Astrocyte of the spinal cord (primary cell): ENCODE measurements at regions not wholly inside any gene's neighbourhood (a gene's known extent, or its start where the extent isn't known, plus 50 kb on each side); places are given as distances from the start of the nearest gene placed in this dataset.

ENCODE experiments used
- DNase-seq: peaks from one replicate; pipeline ENCODE4 v3.0.0; 2011; ENCODE audit warnings: low read depth, low spot score
- H3K4me3 ChIP-seq: 2 replicates; pipeline ENCODE4 v1.5.1; 2011; ENCODE audit warnings: low read depth, mild to moderate bottlenecking, low read length, moderate library complexity
- in situ Hi-C: cut with HindIII; loops from 2 replicates; pipeline ENCODE4 v1.10.0; 2017; ENCODE audit warnings: low sequenced_read_pairs
- TF ChIP-seq, protein P1 (sequence below): IDR thresholded peaks from 2 replicates; pipeline ENCODE4 v1.5.1; 2012; ENCODE audit warnings: low read depth, mild to moderate bottlenecking, low read length, inconsistent platforms

DNA sequence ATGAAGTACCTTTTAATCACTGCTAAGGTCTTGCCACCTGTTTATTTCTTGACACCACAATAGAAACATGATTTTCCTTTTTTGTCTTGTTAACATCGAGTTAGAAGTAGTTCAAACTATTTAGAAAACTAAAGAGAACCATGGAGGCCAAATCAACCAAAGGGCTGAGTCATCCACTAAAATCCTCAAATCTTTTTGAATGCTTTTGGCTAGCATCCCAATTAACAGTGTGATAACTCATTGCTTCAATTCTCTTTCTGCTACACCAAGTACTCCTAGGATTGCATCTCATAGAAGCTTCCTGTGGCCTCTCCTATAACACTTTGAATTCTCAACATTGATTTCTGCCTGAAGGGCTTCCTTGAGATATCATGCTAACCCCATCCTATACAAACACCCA is 159.9 kb upstream of the MMADHC start:
- TF ChIP-seq, protein P1, sequence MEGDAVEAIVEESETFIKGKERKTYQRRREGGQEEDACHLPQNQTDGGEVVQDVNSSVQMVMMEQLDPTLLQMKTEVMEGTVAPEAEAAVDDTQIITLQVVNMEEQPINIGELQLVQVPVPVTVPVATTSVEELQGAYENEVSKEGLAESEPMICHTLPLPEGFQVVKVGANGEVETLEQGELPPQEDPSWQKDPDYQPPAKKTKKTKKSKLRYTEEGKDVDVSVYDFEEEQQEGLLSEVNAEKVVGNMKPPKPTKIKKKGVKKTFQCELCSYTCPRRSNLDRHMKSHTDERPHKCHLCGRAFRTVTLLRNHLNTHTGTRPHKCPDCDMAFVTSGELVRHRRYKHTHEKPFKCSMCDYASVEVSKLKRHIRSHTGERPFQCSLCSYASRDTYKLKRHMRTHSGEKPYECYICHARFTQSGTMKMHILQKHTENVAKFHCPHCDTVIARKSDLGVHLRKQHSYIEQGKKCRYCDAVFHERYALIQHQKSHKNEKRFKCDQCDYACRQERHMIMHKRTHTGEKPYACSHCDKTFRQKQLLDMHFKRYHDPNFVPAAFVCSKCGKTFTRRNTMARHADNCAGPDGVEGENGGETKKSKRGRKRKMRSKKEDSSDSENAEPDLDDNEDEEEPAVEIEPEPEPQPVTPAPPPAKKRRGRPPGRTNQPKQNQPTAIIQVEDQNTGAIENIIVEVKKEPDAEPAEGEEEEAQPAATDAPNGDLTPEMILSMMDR: no peak
- no peak overlapping the region for H3K4me3 ChIP-seq
- DNase-seq: peak; percentile 59
- in situ Hi-C loops: no loop called here

DNA sequence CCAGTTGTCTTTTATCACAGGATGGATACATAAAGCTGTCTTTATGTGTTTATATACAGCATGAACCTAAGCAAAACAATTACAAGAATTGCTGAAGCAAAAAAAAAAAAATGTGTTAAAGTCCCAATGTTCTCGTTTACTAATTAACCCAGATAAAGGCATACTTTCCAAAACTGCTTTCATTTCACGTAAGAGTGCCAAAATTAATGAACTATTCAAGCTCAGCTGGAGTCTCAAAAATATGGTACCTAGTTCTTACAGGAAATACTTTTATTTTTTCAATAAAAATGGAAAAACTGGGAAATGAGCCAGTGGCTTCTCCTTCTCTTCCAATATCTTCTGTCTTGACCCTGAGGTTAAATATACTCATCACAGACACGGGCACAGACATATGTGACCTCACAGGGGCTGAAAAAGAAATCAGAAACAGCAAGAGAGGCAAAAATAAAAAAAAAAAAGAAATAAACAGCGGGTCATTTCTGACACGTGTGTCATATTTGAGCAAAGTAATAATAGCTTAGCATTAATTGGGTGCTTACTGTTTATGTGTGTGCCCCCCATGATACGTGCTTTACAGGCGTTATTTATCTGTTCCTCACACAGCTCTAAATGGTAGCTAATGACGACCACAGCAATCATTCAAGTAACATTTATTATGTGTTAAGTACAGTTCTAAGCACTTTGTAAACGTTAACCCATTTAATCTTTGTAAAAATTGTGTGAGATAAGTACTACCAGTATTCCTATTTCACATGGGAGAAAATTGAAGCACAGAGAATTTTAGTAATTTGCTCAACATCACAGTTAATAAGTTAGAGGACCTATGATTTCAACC is 158.0 kb upstream of the MMADHC start:
- H3K4me3 ChIP-seq: no peak overlapping the region
- no peak for DNase-seq
- TF ChIP-seq, protein P1: no peak
- in situ Hi-C loops: no loop called here

- TF ChIP-seq, protein P1: no peak
- peak; percentile 53 for DNase-seq
- no peak overlapping the region for H3K4me3 ChIP-seq
- in situ Hi-C loops: no loop called here
Observed at GRCh38 chr2:149744865-149745264, 157.3 kb upstream of the MMADHC start.

DNA sequence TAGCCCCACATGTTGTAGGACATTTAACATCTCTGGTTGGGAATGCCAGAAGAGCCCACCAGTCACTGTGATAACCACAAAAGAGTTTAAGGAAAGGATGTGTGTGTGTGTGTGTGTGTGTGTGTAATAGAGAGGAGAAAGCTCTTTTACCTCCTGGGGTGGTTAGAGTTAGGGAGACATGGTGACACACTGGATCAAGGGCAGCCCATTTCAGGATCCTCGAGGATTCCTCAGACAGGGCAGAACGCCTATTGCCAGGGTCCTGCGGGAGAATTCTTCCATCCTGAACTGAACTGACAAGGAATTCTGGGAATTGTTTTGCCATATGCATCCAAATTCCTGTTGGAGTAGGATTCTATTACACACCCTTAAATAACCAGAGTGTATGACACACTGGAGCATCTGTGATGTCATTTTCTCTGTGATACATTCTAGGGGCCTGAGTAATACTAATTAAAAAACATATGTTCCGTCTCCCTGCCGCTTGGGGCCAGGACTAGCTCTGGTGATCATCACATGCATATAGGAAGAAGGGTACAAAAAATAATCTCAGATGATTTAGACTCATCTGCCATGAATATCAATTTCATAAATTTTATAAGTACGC is 156.4 kb upstream of the MMADHC start:
- DNase-seq: peak; percentile 89
- in situ Hi-C loops: no loop called here
- no peak overlapping the region for H3K4me3 ChIP-seq
- TF ChIP-seq, protein P1: no peak

DNA sequence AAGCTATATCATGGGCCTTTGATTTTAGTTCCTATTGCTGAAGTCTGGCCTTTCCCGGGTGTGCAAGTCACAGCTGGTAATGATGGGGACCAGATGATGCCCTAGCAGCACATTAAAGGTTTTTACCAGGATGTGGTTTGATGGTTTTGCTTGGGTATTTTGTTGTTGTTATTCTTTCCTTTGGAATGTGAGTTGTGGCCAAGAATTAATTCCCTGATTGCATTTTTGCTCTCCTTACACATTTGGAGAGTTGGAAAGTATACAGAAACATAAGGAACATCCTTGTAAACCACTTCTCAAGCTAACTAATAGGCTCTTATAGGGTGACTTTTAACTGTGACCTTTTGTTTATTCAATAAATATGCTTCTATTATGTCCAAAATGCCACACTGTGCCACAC is 154.1 kb upstream of the MMADHC start:
- TF ChIP-seq, protein P1: no peak
- peak; percentile 88 for DNase-seq
- H3K4me3 ChIP-seq: no peak overlapping the region
- in situ Hi-C loops: no loop called here

DNA sequence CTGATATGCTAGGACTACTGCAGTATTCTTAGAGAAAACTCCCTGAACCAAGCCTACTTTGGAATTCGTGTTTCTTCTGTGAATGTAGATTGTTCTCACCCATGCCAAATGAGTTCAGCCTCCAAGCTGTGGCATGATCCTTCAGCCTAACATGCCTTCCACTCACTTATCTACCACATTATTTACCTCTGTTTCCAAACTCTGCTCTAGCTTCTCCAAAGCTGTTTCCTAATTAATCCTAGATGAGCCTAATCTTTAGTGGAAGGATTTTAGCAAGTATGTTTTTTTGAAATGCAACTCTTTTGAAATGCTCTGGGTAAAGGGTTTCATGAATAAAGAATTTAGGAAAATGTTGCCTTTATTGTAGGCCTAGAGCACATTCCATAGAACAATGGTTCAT is 152.9 kb upstream of the MMADHC start:
- H3K4me3 ChIP-seq: no peak overlapping the region
- in situ Hi-C loops: no loop called here
- no peak for DNase-seq
- TF ChIP-seq, protein P1: no peak
